Left renal cortex interstitium (tissue), 4 donors: ENCODE measurements at regions not wholly inside any gene's neighbourhood (a gene's known extent, or its start where the extent isn't known, plus 50 kb on each side); places are given as distances from the start of the nearest gene placed in this dataset.

Experiments used
- DNase-seq, 4 donors: peaks; one replicate each; pipeline ENCODE4 v3.0.0-alpha.2; 2013; ENCODE audit warnings: low read depth in 4 of 4, low spot score in 2 of 4, missing footprints in 1 of 4

- no peak for DNase-seq
Observed at GRCh38 chr15:87639305-87640011, 617.1 kb downstream of the NTRK3 start.

GRCh38 chr15:87638554-87639083 is 617.9 kb downstream of the NTRK3 start:
- no peak for DNase-seq

GRCh38 chr15:87634361-87634760 is 622.2 kb downstream of the NTRK3 start:
- DNase-seq: no peak

GRCh38 chr15:87633525-87633924 is 623.0 kb downstream of the NTRK3 start:
- DNase-seq: no peak

- DNase-seq: no peak
Observed at GRCh38 chr15:87632364-87632763, 624.2 kb downstream of the NTRK3 start.

GRCh38 chr15:87631775-87632174 is 624.8 kb downstream of the NTRK3 start:
- no peak for DNase-seq

- no peak for DNase-seq
Observed at GRCh38 chr15:87631093-87631492, 625.4 kb downstream of the NTRK3 start.

- DNase-seq: no peak
Observed at GRCh38 chr15:87628311-87628710, 628.2 kb downstream of the NTRK3 start.

GRCh38 chr15:87626860-87627259 is 629.7 kb downstream of the NTRK3 start:
- no peak for DNase-seq

GRCh38 chr15:87623832-87624231 is 632.7 kb downstream of the NTRK3 start:
- DNase-seq: no peak

GRCh38 chr15:87620393-87620792 is 636.1 kb downstream of the NTRK3 start:
- no peak for DNase-seq

- peak in 2 of 4 donors; percentile 32 to 40 for DNase-seq
Observed at GRCh38 chr15:87619161-87619960, 637.2 kb downstream of the NTRK3 start.

- no peak for DNase-seq
Observed at GRCh38 chr15:87618203-87618725, 638.3 kb downstream of the NTRK3 start.

GRCh38 chr15:87614704-87615103 is 641.8 kb downstream of the NTRK3 start:
- DNase-seq: no peak

GRCh38 chr15:87610366-87610765 is 646.2 kb downstream of the NTRK3 start:
- no peak for DNase-seq

- no peak for DNase-seq
Observed at GRCh38 chr15:87609894-87610293, 646.6 kb downstream of the NTRK3 start.

GRCh38 chr15:87609474-87609873 is 647.1 kb downstream of the NTRK3 start:
- DNase-seq: peak in 1 of 4 donors; percentile 8

- no peak for DNase-seq
Observed at GRCh38 chr15:87608238-87609028, 648.1 kb downstream of the NTRK3 start.

- DNase-seq: no peak
Observed at GRCh38 chr15:87606971-87607370, 649.6 kb downstream of the NTRK3 start.

GRCh38 chr15:87604857-87605446 is 651.6 kb downstream of the NTRK3 start:
- DNase-seq: no peak
